ENCODE measurements at regions not wholly inside any gene's neighbourhood (a gene's known extent, or its start where the extent isn't known, plus 50 kb on each side); places are given as distances from the start of the nearest gene placed in this dataset.

GRCh38 chr2:167322795-167323194 is 434.5 kb downstream of the XIRP2 start:
- no peak overlapping the region for H2AFZ ChIP-seq (ENCODE audit: low read length)
- no peaks in the 10 kb centered on the region for H3K27me3 ChIP-seq (replicated peaks; ENCODE audit: insufficient read depth, low read length)
- no peak overlapping the region for H3K4me2 ChIP-seq (ENCODE audit: low read depth, low read length)
- no peak overlapping the region for H3K4me3 ChIP-seq (ENCODE audit: low read length)
- no peaks in the 10 kb centered on the region for H3K4me1 ChIP-seq (ENCODE audit: low read length)
- TF ChIP-seq EZH2 (optimal IDR thresholded peaks at IDR 0.05; ENCODE audit: low read depth, low read length) (no peak), EZH2phosphoT487 (IDR thresholded peaks at IDR 0.05; ENCODE audit: low read length) (no peak), CTCF (IDR thresholded peaks at IDR 0.05; ENCODE audit: low read length) (no peak)
- no peaks in the 10 kb centered on the region for H3K36me3 ChIP-seq (replicated peaks; ENCODE audit: insufficient read depth, low read length)
- no peak for DNase-seq
- H4K20me1 ChIP-seq (ENCODE audit: insufficient read depth, low read length) = no peaks in the 10 kb centered on the region
- H3K9me2 ChIP-seq (replicated peaks; ENCODE audit: insufficient read depth, low read length) = no peaks in the 10 kb centered on the region
- no peaks in the 10 kb centered on the region for H3K9me3 ChIP-seq (replicated peaks; ENCODE audit: insufficient read depth, low read length)
- no peak overlapping the region for H3K27ac ChIP-seq (ENCODE audit: low read length)
- H3K79me2 ChIP-seq (ENCODE audit: low read length) = no peaks in the 10 kb centered on the region
- H3K9ac ChIP-seq (ENCODE audit: low read length) = no peak overlapping the region
- H3F3A ChIP-seq (ENCODE audit: insufficient read depth, low read length) = no peaks in the 10 kb centered on the region

GRCh38 chr2:167318581-167318980 is 430.3 kb downstream of the XIRP2 start:
- no peaks in the 10 kb centered on the region for H3F3A ChIP-seq (ENCODE audit: insufficient read depth, low read length)
- H3K9me3 ChIP-seq (replicated peaks; ENCODE audit: insufficient read depth, low read length) = no peaks in the 10 kb centered on the region
- no peak overlapping the region for H3K4me2 ChIP-seq (ENCODE audit: low read depth, low read length)
- no peak overlapping the region for H3K4me3 ChIP-seq (ENCODE audit: low read length)
- no peak for DNase-seq
- no peak overlapping the region for H2AFZ ChIP-seq (ENCODE audit: low read length)
- H3K27me3 ChIP-seq (replicated peaks; ENCODE audit: insufficient read depth, low read length) = no peaks in the 10 kb centered on the region
- H3K4me1 ChIP-seq (ENCODE audit: low read length) = no peaks in the 10 kb centered on the region
- H3K36me3 ChIP-seq (replicated peaks; ENCODE audit: insufficient read depth, low read length) = no peaks in the 10 kb centered on the region
- H3K27ac ChIP-seq (ENCODE audit: low read length) = no peak overlapping the region
- TF ChIP-seq CTCF (IDR thresholded peaks at IDR 0.05; ENCODE audit: low read length) (no peak), EZH2 (optimal IDR thresholded peaks at IDR 0.05; ENCODE audit: low read depth, low read length) (no peak), EZH2phosphoT487 (IDR thresholded peaks at IDR 0.05; ENCODE audit: low read length) (no peak)
- H3K9ac ChIP-seq (ENCODE audit: low read length) = no peak overlapping the region
- no peaks in the 10 kb centered on the region for H4K20me1 ChIP-seq (ENCODE audit: insufficient read depth, low read length)
- H3K9me2 ChIP-seq (replicated peaks; ENCODE audit: insufficient read depth, low read length) = no peaks in the 10 kb centered on the region
- H3K79me2 ChIP-seq (ENCODE audit: low read length) = no peaks in the 10 kb centered on the region

GRCh38 chr2:167310442-167310841 is 422.2 kb downstream of the XIRP2 start:
- Histone ChIP-seq H3K27me3 (replicated peaks; ENCODE audit: insufficient read depth, low read length) (no peaks in the 10 kb centered on the region), H3K4me1 (ENCODE audit: low read length) (no peaks in the 10 kb centered on the region), H3F3A (ENCODE audit: insufficient read depth, low read length) (no peaks in the 10 kb centered on the region), H3K36me3 (replicated peaks; ENCODE audit: insufficient read depth, low read length) (no peaks in the 10 kb centered on the region), H3K9me2 (replicated peaks; ENCODE audit: insufficient read depth, low read length) (no peaks in the 10 kb centered on the region), H3K27ac (ENCODE audit: low read length) (no peak overlapping the region), H3K4me2 (ENCODE audit: low read depth, low read length) (no peak overlapping the region), H2AFZ (ENCODE audit: low read length) (no peak overlapping the region), H3K79me2 (ENCODE audit: low read length) (no peaks in the 10 kb centered on the region), H3K9ac (ENCODE audit: low read length) (no peak overlapping the region), H4K20me1 (ENCODE audit: insufficient read depth, low read length) (no peaks in the 10 kb centered on the region), H3K4me3 (ENCODE audit: low read length) (no peak overlapping the region), H3K9me3 (replicated peaks; ENCODE audit: insufficient read depth, low read length) (no peaks in the 10 kb centered on the region)
- DNase-seq = no peak
- TF ChIP-seq CTCF (IDR thresholded peaks at IDR 0.05; ENCODE audit: low read length) (no peak), EZH2phosphoT487 (IDR thresholded peaks at IDR 0.05; ENCODE audit: low read length) (no peak), EZH2 (optimal IDR thresholded peaks at IDR 0.05; ENCODE audit: low read depth, low read length) (no peak)

All from MM.1S (cell line).